ENCODE measurements at regions not wholly inside any gene's neighbourhood (a gene's known extent, or its start where the extent isn't known, plus 50 kb on each side); places are given as distances from the start of the nearest gene placed in this dataset.

DNA sequence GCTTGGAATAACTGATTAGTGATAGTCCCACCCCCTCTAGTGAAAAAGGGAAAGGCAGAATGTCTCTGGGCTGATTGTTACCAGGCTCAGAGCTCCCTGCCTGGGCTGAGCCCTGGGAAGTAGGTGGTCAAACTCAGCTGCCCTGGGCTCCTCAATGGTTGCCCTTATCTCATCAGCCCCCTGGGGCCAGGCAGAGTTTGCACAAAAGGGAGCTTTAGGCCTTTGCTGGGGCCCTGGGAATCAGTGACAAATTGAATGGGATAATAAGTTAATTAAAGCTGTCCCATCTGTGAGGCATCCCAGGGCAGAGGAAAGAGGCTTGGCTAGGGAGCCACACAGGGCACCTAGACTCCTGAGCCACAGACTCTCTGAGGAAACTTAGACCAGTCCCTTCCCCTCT is 89.0 kb downstream of the EFNB1 start:
- DNase-seq: no peak

GRCh38 chrX:68916891-68917290 is 88.1 kb downstream of the EFNB1 start:
- DNase-seq: no peak

DNA sequence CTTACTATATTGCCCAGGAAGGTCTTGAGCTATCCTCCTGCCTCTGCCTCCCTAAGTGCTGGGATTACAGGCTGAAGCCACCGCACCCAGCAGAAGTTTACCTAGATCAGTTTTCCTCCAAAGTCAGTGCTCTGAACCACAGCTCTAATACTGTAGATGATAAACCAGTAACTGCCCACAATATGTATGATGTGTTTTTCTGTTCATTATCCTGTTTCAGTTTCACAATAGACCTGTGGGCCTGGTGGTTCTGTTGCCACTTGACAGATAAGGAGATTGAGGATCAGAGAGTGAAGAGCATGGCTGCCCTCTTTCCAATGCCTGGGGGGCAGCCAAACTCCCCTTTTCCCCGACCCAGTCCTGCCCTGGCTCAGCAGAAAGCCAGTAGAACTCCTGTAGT is 87.0 kb downstream of the EFNB1 start:
- no peak for DNase-seq

GRCh38 chrX:68914479-68914946 is 85.7 kb downstream of the EFNB1 start:
- DNase-seq: no peak

DNA sequence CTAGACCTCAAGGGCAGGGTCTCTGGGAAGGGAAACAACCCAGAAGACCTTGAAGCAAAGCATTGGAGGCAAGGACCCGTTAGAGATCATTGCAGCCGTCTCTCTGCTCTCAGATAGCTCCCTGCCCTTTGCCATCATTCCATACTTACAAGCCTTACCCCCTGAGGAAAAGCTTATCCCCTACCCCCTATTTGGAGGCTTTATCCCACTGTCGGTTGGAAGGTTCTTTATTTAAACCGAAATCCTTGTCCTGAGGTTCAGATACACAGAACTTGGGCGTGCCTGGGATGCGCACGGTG is 84.4 kb downstream of the EFNB1 start:
- DNase-seq: no peak

DNA sequence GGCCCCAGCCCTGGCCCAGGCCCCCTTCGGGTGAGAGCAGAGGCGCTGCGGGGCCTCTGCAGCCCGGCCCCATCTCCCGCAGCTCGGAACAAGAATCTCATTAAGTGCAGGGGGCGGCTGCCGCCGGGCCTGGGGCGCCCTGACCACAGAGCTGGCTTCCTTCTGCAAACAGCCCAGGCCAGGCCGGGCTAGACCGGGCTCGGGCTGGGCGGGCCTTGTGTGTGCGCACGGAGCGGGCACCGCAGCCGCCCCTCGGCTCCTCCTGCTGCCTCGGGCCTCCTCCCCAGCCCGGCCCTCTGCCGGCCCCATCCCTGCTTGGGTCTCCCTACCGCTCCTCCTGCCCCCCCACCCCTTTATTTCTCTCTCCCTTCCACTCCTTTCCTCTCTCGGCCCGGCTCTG is 83.3 kb downstream of the EFNB1 start:
- no peak for DNase-seq

GRCh38 chrX:68910731-68911428 is 82.1 kb downstream of the EFNB1 start:
- no peak for DNase-seq

- no peak for DNase-seq
Observed at GRCh38 chrX:68909945-68910344, 81.1 kb downstream of the EFNB1 start.

GRCh38 chrX:68908071-68908470 is 79.2 kb downstream of the EFNB1 start:
- DNase-seq: no peak

DNA sequence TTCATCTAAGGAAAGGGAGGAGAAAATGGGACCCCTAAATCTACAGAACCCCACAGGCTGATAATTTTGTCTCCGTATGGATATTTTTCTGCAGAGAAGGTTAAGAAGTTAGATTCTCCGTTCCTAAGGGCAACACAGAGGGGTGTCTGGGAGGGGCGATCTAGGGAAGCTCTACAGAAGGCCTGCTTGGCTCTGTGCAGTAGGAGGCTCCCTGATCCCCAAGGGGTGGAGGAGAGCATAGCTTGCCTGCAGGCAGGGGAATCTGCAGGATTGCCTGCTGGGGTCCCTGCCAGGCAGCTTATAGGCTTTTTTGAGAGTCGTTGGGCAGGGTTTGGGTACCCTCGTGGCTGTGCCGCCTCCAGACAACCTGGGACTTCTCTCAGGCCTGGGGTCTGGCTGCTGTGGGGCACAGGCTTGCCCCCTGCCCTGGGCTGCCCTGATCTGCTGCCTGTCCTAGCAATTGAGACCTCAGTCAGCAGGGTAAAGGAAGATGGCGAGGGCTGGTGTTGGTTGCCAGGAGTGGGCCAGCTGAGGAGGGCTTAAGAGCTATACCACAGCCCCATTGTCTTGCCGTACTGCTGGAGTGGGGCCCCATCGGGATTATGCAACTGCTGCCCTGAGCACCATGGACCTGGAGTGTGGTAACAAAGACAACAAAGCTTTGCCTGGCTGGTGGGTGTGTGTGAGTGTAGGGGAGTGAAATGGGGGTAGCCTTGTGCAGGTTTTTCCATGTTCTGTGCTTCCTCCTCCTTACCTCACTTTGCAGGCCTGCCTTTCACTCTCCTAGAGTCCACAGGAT is 74.1 kb downstream of the EFNB1 start:
- DNase-seq: no peak

- DNase-seq: no peak
Observed at GRCh38 chrX:68901519-68901918, 72.7 kb downstream of the EFNB1 start.

GRCh38 chrX:68898598-68898997 is 69.8 kb downstream of the EFNB1 start:
- no peak for DNase-seq

- no peak for DNase-seq
Observed at GRCh38 chrX:68897118-68897945, 68.5 kb downstream of the EFNB1 start.

- no peak for DNase-seq
Observed at GRCh38 chrX:68896581-68896980, 67.8 kb downstream of the EFNB1 start.

- no peak for DNase-seq
Observed at GRCh38 chrX:68895778-68896177, 67.0 kb downstream of the EFNB1 start.

DNA sequence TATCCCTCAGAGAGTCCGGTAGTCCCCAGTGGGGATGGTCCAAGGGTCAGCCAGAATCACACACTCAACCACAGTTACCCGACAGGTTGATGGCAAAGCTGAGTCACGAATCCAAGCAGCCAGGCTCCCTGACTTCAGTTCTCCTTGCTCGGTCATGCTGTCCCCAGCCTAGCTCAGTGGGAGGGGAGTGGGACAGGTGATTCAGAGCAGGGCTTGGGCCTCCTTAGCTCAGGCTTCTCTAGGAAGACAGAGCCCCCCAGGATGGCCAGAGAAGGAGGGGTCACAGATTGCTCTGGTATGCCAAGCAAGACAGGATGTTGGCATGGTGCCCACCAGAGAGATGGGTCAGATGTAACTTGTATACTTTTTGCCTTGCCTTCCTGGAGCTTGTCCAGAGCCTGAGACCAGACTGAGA is 66.5 kb downstream of the EFNB1 start:
- DNase-seq: peak in 1 of 2 experiments; percentile 2

DNA sequence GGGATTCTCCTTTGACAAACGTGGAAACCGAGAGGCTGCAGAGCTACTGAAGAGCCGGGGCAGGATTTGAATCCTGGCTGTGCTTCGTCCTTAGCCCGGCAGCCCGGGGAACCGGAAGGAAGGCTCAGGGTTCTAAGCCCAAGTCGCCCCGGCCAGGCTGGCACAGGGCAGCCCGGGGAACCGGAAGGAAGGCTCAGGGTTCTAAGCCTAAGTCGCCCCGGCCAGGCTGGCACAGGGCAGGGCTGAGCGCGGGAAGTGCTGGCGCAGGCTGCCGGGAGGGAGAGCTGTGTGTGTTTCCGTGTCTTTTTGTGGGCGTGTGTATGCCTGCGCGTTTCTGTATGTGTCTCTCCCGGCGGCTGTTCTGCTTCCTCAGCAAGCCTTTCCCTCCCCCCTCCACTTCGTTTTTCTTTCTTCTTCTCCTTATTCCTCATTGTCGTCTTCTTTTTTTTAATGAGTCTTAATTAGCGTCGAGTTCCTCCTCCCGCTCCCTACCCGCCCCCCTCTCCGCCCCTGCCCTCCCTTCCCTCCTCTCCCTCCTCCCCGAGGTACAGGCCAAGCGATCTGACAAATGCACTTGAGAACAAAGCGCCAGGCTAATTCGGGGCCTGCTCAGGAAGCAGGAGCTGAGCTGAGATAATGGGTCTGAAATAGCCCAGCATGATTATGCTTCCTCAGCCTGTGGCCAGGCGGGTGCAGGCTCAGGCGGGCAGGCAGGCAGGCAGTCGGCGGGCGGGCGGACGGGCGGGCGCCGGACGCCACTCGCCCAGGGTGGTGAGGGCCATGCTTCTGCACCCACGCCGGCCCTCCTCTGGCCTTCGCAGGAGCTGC is 65.9 kb downstream of the EFNB1 start:
- peak in 1 of 2 experiments; percentile 7 for DNase-seq

DNA sequence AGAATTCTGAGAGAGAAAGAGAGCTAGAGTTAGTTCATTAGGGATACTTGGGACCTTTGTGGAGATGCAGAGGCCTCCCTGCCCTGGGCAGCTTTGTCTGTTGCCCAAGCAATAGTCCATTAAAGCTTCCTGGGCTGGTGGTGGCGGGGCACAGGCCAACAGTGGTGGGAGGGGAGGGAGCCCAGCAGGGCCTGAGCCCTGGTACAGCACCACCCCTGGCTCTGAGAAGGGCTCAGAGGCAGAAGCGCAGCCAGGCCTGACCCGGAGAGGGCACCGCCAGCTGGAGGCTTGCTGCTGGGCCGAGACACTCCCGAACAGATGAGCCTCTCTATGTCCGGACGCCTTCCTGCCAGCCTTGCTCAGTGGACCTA is 65.3 kb downstream of the EFNB1 start:
- no peak for DNase-seq

DNA sequence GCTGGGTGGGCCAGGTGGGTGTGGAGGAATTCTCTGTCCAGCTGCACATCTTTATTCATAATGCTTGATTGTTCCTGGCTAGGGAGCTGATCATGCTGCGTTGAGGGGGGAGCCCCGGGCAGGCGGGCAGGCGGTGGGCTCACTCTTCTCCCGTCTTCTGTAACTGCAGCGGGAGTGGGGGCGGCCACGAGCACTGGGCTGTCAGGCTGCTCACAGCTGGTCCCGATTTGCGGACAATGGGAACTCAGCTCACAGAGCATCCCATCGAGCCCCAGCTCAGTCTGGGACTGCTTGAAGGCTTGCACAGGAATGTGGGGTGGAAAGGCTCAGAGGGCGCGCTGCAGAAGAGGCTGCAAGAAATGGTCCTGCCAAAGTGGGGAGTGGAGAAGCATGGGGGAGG is 63.8 kb downstream of the EFNB1 start:
- DNase-seq: no peak

DNA sequence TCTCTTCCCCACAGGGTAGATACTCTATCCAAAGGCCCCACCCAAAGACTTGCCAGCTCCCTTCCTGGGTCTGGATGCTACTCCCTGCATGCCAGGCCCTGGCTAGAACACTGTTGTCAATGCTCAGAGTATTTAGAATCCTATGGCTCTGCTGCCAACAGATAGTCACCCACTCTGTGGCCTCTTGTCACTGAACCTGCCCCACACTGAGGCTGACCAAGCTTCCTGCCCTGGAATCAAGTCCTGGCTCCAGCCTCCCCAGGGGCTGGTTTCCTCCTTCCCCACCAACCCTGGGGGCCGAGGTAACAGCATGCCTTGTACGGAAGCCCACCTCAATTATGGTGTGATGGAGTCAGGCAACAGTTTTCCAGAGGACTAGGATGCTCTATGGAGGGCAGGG is 63.3 kb downstream of the EFNB1 start:
- DNase-seq: no peak
